H9 (cell line): ENCODE measurements at regions not wholly inside any gene's neighbourhood (a gene's known extent, or its start where the extent isn't known, plus 50 kb on each side); places are given as distances from the start of the nearest gene placed in this dataset.

Experiments
- DNase-seq: peaks from one replicate; pipeline ENCODE4 v3.0.0-alpha.2; 2017
- H2AFZ ChIP-seq: one replicate; pipeline ENCODE4 v1.6.1; 2013; ENCODE audit warnings: mild to moderate bottlenecking, low read length, control low read depth, moderate library complexity
- H2AK5ac ChIP-seq: 2 replicates; pipeline ENCODE4 v1.6.1; 2013; ENCODE audit warnings: low read length, control low read depth, mixed read lengths; ENCODE audit not compliant: insufficient read length
- H2BK120ac ChIP-seq: one replicate; pipeline ENCODE4 v1.6.1; 2013; ENCODE audit warnings: low read depth, mild to moderate bottlenecking, low read length, control low read depth, inconsistent platforms; ENCODE audit not compliant: poor library complexity, severe bottlenecking
- H2BK12ac ChIP-seq: 2 replicates; pipeline ENCODE4 v1.6.1; 2013; ENCODE audit warnings: low read length, control low read depth, mixed read lengths, low read depth; ENCODE audit not compliant: insufficient read length
- H2BK15ac ChIP-seq: 2 replicates; pipeline ENCODE4 v1.6.1; 2013; ENCODE audit warnings: low read depth, low read length, control low read depth
- H2BK20ac ChIP-seq: one replicate; pipeline ENCODE4 v1.6.1; 2013; ENCODE audit warnings: low read depth, mild to moderate bottlenecking, low read length, control low read depth, inconsistent platforms; ENCODE audit not compliant: poor library complexity, severe bottlenecking
- H2BK5ac ChIP-seq: 2 replicates; pipeline ENCODE4 v1.6.1; 2013; ENCODE audit warnings: low read length, control low read depth, mixed read lengths; ENCODE audit not compliant: insufficient read length
- H3K14ac ChIP-seq: 2 replicates; pipeline ENCODE4 v1.6.1; 2013; ENCODE audit warnings: low read length, control low read depth; ENCODE audit not compliant: insufficient read depth
- H3K18ac ChIP-seq: 2 replicates; pipeline ENCODE4 v1.6.1; 2013; ENCODE audit warnings: low read depth, mild to moderate bottlenecking, mixed read lengths, low read length, control low read depth; ENCODE audit not compliant: insufficient read length
- H3K23ac ChIP-seq: 2 replicates; pipeline ENCODE4 v1.6.1; 2013; ENCODE audit warnings: low read length, control low read depth, mixed read lengths, low read depth; ENCODE audit not compliant: insufficient read length
- H3K23me2 ChIP-seq: 2 replicates; pipeline ENCODE4 v1.6.1; 2013; ENCODE audit warnings: low read depth, mild to moderate bottlenecking, mixed read lengths, low read length, control low read depth; ENCODE audit not compliant: insufficient read length, poor library complexity, severe bottlenecking
- H3K27ac ChIP-seq: 2 replicates; pipeline ENCODE4 v1.5.1; 2013; ENCODE audit warnings: low read length, control low read depth, mixed read lengths, low read depth; ENCODE audit not compliant: insufficient read length
- H3K27me3 ChIP-seq: 2 replicates; pipeline ENCODE4 v1.6.1; 2013; ENCODE audit warnings: low read length, control low read depth, inconsistent platforms; ENCODE audit not compliant: insufficient read depth
- H3K4ac ChIP-seq: 2 replicates; pipeline ENCODE4 v1.6.1; 2013; ENCODE audit warnings: low read depth, mild to moderate bottlenecking, control low read depth, inconsistent platforms, low read length, moderate library complexity
- H3K4me1 ChIP-seq: 2 replicates; pipeline ENCODE4 v1.6.1; 2013; ENCODE audit warnings: low read length, control low read depth, inconsistent platforms; ENCODE audit not compliant: insufficient read depth
- H3K4me2 ChIP-seq: 2 replicates; pipeline ENCODE4 v1.6.1; 2013; ENCODE audit warnings: low read length, control low read depth, mixed read lengths; ENCODE audit not compliant: insufficient read length, insufficient read depth
- H3K56ac ChIP-seq: 2 replicates; pipeline ENCODE4 v1.6.1; 2013; ENCODE audit warnings: low read depth, mild to moderate bottlenecking, mixed read lengths, low read length, control low read depth; ENCODE audit not compliant: insufficient read length
- H3K79me1 ChIP-seq: 2 replicates; pipeline ENCODE4 v1.6.1; 2013; ENCODE audit warnings: low read depth, mild to moderate bottlenecking, moderate library complexity, low read length, control low read depth, inconsistent platforms; ENCODE audit not compliant: insufficient read depth, poor library complexity, severe bottlenecking
- H3K79me2 ChIP-seq: 2 replicates; pipeline ENCODE4 v1.6.1; 2013; ENCODE audit warnings: low read length, control low read depth, inconsistent platforms; ENCODE audit not compliant: insufficient read depth
- H3K9ac ChIP-seq: 2 replicates; pipeline ENCODE4 v1.6.1; 2013; ENCODE audit warnings: low read length, control low read depth, mixed read lengths; ENCODE audit not compliant: insufficient read length; ENCODE audit errors: extremely low read depth
- H3K9me3 ChIP-seq: one replicate; pipeline ENCODE4 v1.6.1; 2013; ENCODE audit warnings: low read depth, low read length, inconsistent platforms; ENCODE audit not compliant: control insufficient read depth
- H3T11ph ChIP-seq: one replicate; pipeline ENCODE4 v1.6.1; 2013; ENCODE audit warnings: mild to moderate bottlenecking, low read length, control low read depth, inconsistent platforms
- H4K20me1 ChIP-seq: one replicate; pipeline ENCODE4 v1.6.1; 2013; ENCODE audit not compliant: control insufficient read depth, insufficient read length, insufficient read depth
- H4K5ac ChIP-seq: 2 replicates; pipeline ENCODE4 v1.6.1; 2013; ENCODE audit warnings: low read depth, mild to moderate bottlenecking, mixed read lengths, low read length, control low read depth; ENCODE audit not compliant: insufficient read length
- H4K8ac ChIP-seq: replicated peaks from 2 replicates; pipeline ENCODE4 v1.6.1; 2013; ENCODE audit warnings: low read length, control low read depth, mixed read lengths, low read depth; ENCODE audit not compliant: insufficient read length
- H4K91ac ChIP-seq: 2 replicates; pipeline ENCODE4 v1.6.1; 2013; ENCODE audit warnings: low read depth, mild to moderate bottlenecking, moderate library complexity, mixed read lengths, low read length, control low read depth; ENCODE audit not compliant: insufficient read length
- H3K27ac Mint-ChIP-seq, 3 experiments: 2 replicates in 2 of 3; 3 replicates in 1 of 3; pipeline ENCODE4 v1.8.0; 2020 to 2021; ENCODE audit warnings: mixed read lengths in 3 of 3, mild to moderate bottlenecking in 1 of 3, moderate library complexity in 1 of 3
- H3K27me3 Mint-ChIP-seq: 2 replicates; pipeline ENCODE4 v1.8.0; 2021; ENCODE audit warnings: low read depth, mild to moderate bottlenecking, moderate library complexity, mixed read lengths
- H3K36me3 Mint-ChIP-seq, 3 experiments: 2 replicates in 2 of 3; 3 replicates in 1 of 3; pipeline ENCODE4 v1.8.0; 2020 to 2021; ENCODE audit warnings: low read depth in 3 of 3, mixed read lengths in 3 of 3; ENCODE audit not compliant: insufficient read depth in 1 of 3
- H3K4me1 Mint-ChIP-seq, 2 experiments: 2 replicates each; pipeline ENCODE4 v1.8.0; 2020; ENCODE audit warnings: mixed read lengths in 2 of 2
- H3K4me3 Mint-ChIP-seq, 2 experiments: 2 replicates in 1 of 2; 3 replicates in 1 of 2; pipeline ENCODE4 v1.8.0; 2020 to 2021; ENCODE audit warnings: mild to moderate bottlenecking in 2 of 2, mixed read lengths in 2 of 2, moderate library complexity in 1 of 2
- H3K9me3 Mint-ChIP-seq, 2 experiments: 2 replicates in 1 of 2; 3 replicates in 1 of 2; pipeline ENCODE4 v1.8.0; 2020; ENCODE audit warnings: mild to moderate bottlenecking in 2 of 2, mixed read lengths in 2 of 2, moderate library complexity in 1 of 2
- CTCF ChIP-seq: fragments of 200-600 bp; sonication (generic); conservative IDR thresholded peaks from 3 replicates; pipeline ENCODE4 v1.8.0; 2021; ENCODE audit warnings: antibody characterized with exemption, mild to moderate bottlenecking
- WGBS: extraction: QIAGEN DNeasy Blood & Tissue Kit; methylation state at CpG from one replicate; pipeline ENCODE4 v1.1.7; 2013; ENCODE audit warnings: missing lambda C conversion rate, low lambda C conversion rate, mixed read lengths; ENCODE audit not compliant: insufficient read length; ENCODE audit errors: extremely low coverage; 5-methylcytosine and 5-hydroxymethylcytosine counted together

DNA sequence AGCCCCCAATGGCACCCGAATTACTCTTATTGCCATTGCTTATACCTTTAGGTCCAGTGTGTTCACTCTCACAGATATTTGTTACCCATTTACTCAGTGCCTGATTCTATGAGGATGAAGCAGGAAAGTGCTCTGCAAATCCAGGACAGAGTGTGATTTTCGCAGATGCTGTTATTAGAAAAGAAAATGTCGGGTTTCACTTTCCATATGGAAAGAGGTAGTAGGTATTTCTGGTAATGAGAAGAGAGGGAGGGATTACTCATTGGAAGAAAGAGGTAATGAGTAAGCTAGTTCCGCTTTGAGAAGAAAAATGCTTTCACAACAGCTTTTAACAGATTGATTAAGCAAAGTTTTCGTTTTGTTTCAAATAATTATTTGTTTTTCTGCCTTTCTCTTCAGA, 336.3 kb upstream of the CFAP20DC start:
- no peak overlapping the region for H3K14ac ChIP-seq
- H4K8ac ChIP-seq: no peak overlapping the region
- H2AK5ac ChIP-seq: no peak overlapping the region
- no peaks in the 10 kb centered on the region for H3K23me2 ChIP-seq
- no peak overlapping the region for H2BK5ac ChIP-seq
- no peak overlapping the region for H2BK15ac ChIP-seq
- no peak overlapping the region for H3K27ac ChIP-seq
- H3K9me3 Mint-ChIP-seq: peaks cover 2 to 3% of the 10 kb centered on the region in 2 experiments; a peak in 2 of 5 replicates
- H3K27me3 Mint-ChIP-seq: peaks cover 2% of the 10 kb centered on the region; the same call in 1 of the 2 replicates
- no peaks in the 10 kb centered on the region for H3K79me2 ChIP-seq
- no peak overlapping the region for H4K5ac ChIP-seq
- H3K9me3 ChIP-seq: no peaks in the 10 kb centered on the region
- no peak overlapping the region for H3K27ac Mint-ChIP-seq
- no peaks in the 10 kb centered on the region for H3K4me1 ChIP-seq
- no peak overlapping the region for H3K9ac ChIP-seq
- no peak overlapping the region for H3K4me3 Mint-ChIP-seq
- H3K56ac ChIP-seq: no peak overlapping the region
- H3K79me1 ChIP-seq: no peaks in the 10 kb centered on the region
- no peaks in the 10 kb centered on the region for H3K27me3 ChIP-seq
- no peak overlapping the region for H4K91ac ChIP-seq
- whole genome bisulfite sequencing: no CpG with 5 or more reads among the region's 5 CpGs
- H3K18ac ChIP-seq: no peak overlapping the region
- no peak overlapping the region for H2BK20ac ChIP-seq
- no peak overlapping the region for H2BK120ac ChIP-seq
- H3K36me3 Mint-ChIP-seq: no peaks in the 10 kb centered on the region
- no peak overlapping the region for H3K23ac ChIP-seq
- no peak overlapping the region for H3K4me2 ChIP-seq
- no peak for DNase-seq
- H3K4me1 Mint-ChIP-seq: no peaks in the 10 kb centered on the region
- H4K20me1 ChIP-seq: no peaks in the 10 kb centered on the region
- TF ChIP-seq CTCF: no peak
- H2BK12ac ChIP-seq: no peak overlapping the region
- no peak overlapping the region for H3T11ph ChIP-seq
- H3K4ac ChIP-seq: no peak overlapping the region
- H2AFZ ChIP-seq: no peak overlapping the region
